ENCODE measurements at regions not wholly inside any gene's neighbourhood (a gene's known extent, or its start where the extent isn't known, plus 50 kb on each side); places are given as distances from the start of the nearest gene placed in this dataset.

- TF ChIP-seq SUZ12 (IDR thresholded peaks at IDR 0.05): no peak
- TF ChIP-seq HDGF (IDR thresholded peaks at IDR 0.05; ENCODE audit: borderline replicate concordance): no peak
- no peak for TF ChIP-seq FOXK2 (IDR thresholded peaks at IDR 0.05)
- no peak for TF ChIP-seq SP1 (IDR thresholded peaks at IDR 0.05)
- TF ChIP-seq FOXA1 (IDR thresholded peaks at IDR 0.05): no peak
- no peak for TF ChIP-seq FOXM1 (IDR thresholded peaks at IDR 0.05; ENCODE audit: borderline replicate concordance)
- no peak for TF ChIP-seq L3MBTL2 (conservative IDR thresholded peaks at IDR 0.05)
- no peak for TF ChIP-seq NFRKB (IDR thresholded peaks at IDR 0.05)
- TF ChIP-seq BHLHE40 (IDR thresholded peaks at IDR 0.05; ENCODE audit: borderline replicate concordance): no peak
- TF ChIP-seq LEF1 (IDR thresholded peaks at IDR 0.05; ENCODE audit: borderline replicate concordance): no peak
- no peak for TF ChIP-seq ARNT (IDR thresholded peaks at IDR 0.05)
- TF ChIP-seq ELF4 (IDR thresholded peaks at IDR 0.05): no peak
- no peak for TF ChIP-seq TARDBP (IDR thresholded peaks at IDR 0.05)
These were observed 266.3 kb downstream of the MTX2 start for GRCh38 chr2:176535467-176536113.

Data from HEK293T (cell line).